Activated CD4-positive, alpha-beta T cell treated with anti-CD3 and anti-CD28 coated beads, Interleukin-2, amount 10 ng/mL, durations not matched to agents 7 days and 5 days (primary cell): ENCODE measurements at regions not wholly inside any gene's neighbourhood (a gene's known extent, or its start where the extent isn't known, plus 50 kb on each side); places are given as distances from the start of the nearest gene placed in this dataset.

ENCODE experiments used
- CTCF ChIA-PET: fragments of 350-600 bp; sonication (Branson Sonifier 250); formaldehyde crosslinking; loops from one replicate; lab custom pipeline; 2021; ENCODE audit warnings: antibody characterized with exemption; lab: Charles Lee
- POLR2A ChIA-PET: fragments of 350-600 bp; sonication (Branson Sonifier 250); formaldehyde crosslinking; loops from one replicate; lab custom pipeline; 2021; ENCODE audit warnings: antibody characterized with exemption; lab: Charles Lee
- DNase-seq: peaks from one replicate; pipeline ENCODE4 v3.0.0-alpha.2; 2020
- H3K27ac Mint-ChIP-seq: one replicate; pipeline ENCODE4 v1.8.0; 2021; ENCODE audit warnings: mild to moderate bottlenecking, moderate library complexity, mixed read lengths
- H3K27me3 Mint-ChIP-seq: one replicate; pipeline ENCODE4 v1.8.0; 2021; ENCODE audit warnings: mixed read lengths
- H3K36me3 Mint-ChIP-seq: one replicate; pipeline ENCODE4 v1.8.0; 2021; ENCODE audit warnings: low read depth, mixed read lengths
- H3K4me1 Mint-ChIP-seq: one replicate; pipeline ENCODE4 v1.8.0; 2021; ENCODE audit warnings: mixed read lengths
- H3K4me3 Mint-ChIP-seq: one replicate; pipeline ENCODE4 v1.8.0; 2021; ENCODE audit warnings: mild to moderate bottlenecking, moderate library complexity, mixed read lengths
- H3K9me3 Mint-ChIP-seq: one replicate; pipeline ENCODE4 v1.8.0; 2021; ENCODE audit warnings: mixed read lengths

DNA sequence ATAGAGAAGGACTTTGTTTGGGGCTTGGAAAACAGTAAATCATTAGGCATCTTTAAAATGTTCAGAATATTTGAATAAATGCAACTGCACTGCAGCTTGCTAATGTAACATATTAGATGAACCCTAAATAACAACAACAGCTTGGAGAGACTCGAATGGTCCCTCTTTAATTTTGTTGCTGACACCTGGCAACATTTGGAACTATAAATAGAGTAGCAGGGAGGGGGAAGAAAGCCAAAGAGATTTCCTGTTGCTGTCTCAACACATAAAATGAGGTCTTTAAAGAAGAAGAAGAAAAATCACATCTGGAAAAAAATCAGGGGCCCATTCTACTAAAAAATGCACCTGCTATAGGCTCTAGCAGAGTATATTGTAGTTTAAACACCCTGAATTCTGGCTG, 49.9 kb upstream of the DPPA4 start:
- no peaks in the 10 kb centered on the region for H3K27me3 Mint-ChIP-seq
- H3K9me3 Mint-ChIP-seq: no peaks in the 10 kb centered on the region
- ChIA-PET POLR2A (interaction anchor here (0.6 kb wide), 1 partner anchor 671 kb away, joined by 3 read pairs; no protein-coding TSS in a partner anchor), CTCF (no interaction called here)
- H3K4me1 Mint-ChIP-seq: no peaks in the 10 kb centered on the region
- no peak overlapping the region for H3K4me3 Mint-ChIP-seq
- H3K36me3 Mint-ChIP-seq: no peaks in the 10 kb centered on the region
- no peak for DNase-seq
- H3K27ac Mint-ChIP-seq: no peak overlapping the region
